WTC11 (cell line): ENCODE measurements at regions not wholly inside any gene's neighbourhood (a gene's known extent, or its start where the extent isn't known, plus 50 kb on each side); places are given as distances from the start of the nearest gene placed in this dataset.

Experiments
- CBFB ChIP-seq: sonication (generic); formaldehyde crosslinking; IDR thresholded peaks from 2 replicates; pipeline ENCODE4 v1.8.1; 2022; ENCODE audit warnings: mild to moderate bottlenecking, low read depth, missing genetic modification reagents
- CREB1 ChIP-seq: sonication (generic); formaldehyde crosslinking; IDR thresholded peaks from 2 replicates; pipeline ENCODE4 v1.8.0; 2023; ENCODE audit warnings: mild to moderate bottlenecking, missing genetic modification reagents
- ELF4 ChIP-seq: sonication (generic); formaldehyde crosslinking; IDR thresholded peaks from 2 replicates; pipeline ENCODE4 v1.8.1; 2022; ENCODE audit warnings: low read depth, mild to moderate bottlenecking, moderate library complexity, missing genetic modification reagents
- ESRRA ChIP-seq: sonication (generic); formaldehyde crosslinking; IDR thresholded peaks from 2 replicates; pipeline ENCODE4 v1.8.1; 2022; ENCODE audit warnings: mild to moderate bottlenecking, missing genetic modification reagents, borderline replicate concordance
- FOXP1 ChIP-seq: sonication (generic); formaldehyde crosslinking; IDR thresholded peaks from 2 replicates; pipeline ENCODE4 v1.8.0; 2022; ENCODE audit warnings: missing genetic modification reagents, mild to moderate bottlenecking, moderate library complexity, borderline replicate concordance
- NFYB ChIP-seq: sonication (generic); formaldehyde crosslinking; conservative IDR thresholded peaks from 2 replicates; pipeline ENCODE4 v1.8.0; 2022; ENCODE audit warnings: low read depth, missing genetic modification reagents
- SP1 ChIP-seq: sonication (generic); formaldehyde crosslinking; conservative IDR thresholded peaks from 2 replicates; pipeline ENCODE4 v1.8.1; 2022; ENCODE audit warnings: missing genetic modification reagents
- TCF7 ChIP-seq: sonication (generic); formaldehyde crosslinking; IDR thresholded peaks from 2 replicates; pipeline ENCODE4 v1.8.0; 2022; ENCODE audit warnings: mild to moderate bottlenecking, low read depth, missing genetic modification reagents, moderate library complexity
- ZNF263 ChIP-seq: sonication (generic); formaldehyde crosslinking; IDR thresholded peaks from 2 replicates; pipeline ENCODE4 v1.8.1; 2022; ENCODE audit warnings: low read depth, mild to moderate bottlenecking, moderate library complexity, missing genetic modification reagents
- TF ChIP-seq, protein P1 (sequence below): fragments of 200-600 bp; IDR thresholded peaks from 2 replicates; pipeline ENCODE4 v1.8.0; 2022; ENCODE audit warnings: antibody characterized with exemption
- TF ChIP-seq, protein P2 (sequence below): sonication (generic); formaldehyde crosslinking; IDR thresholded peaks from 2 replicates; pipeline ENCODE4 v1.8.0; 2022; ENCODE audit warnings: mild to moderate bottlenecking, missing genetic modification reagents
- TF ChIP-seq, protein P3 (sequence below): sonication (generic); formaldehyde crosslinking; IDR thresholded peaks from 2 replicates; pipeline ENCODE4 v1.8.0; 2022; ENCODE audit warnings: mild to moderate bottlenecking, missing genetic modification reagents
- TF ChIP-seq, protein P4 (sequence below): sonication (generic); formaldehyde crosslinking; IDR thresholded peaks from 2 replicates; pipeline ENCODE4 v1.8.1; 2023; ENCODE audit warnings: mild to moderate bottlenecking, missing genetic modification reagents, moderate library complexity

DNA sequence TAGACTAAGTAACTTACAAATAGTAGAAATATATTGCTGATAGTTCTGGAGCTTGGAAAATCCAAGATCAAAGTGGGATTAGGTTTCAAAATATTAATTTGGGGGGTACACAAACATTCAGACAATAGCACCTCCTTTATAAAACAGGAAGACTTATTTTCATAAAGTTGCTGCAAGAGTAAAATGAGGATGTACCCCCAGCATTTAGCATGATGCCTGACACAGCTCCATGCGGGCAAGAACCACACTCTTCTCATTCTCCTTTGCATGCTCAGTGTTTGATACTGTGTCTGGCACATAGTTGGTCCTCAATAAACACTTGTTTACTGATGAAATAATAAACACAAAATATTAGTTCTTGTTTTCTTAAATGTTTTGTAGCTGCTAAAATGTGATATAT lies 332.9 kb downstream of the TFAP2A start:
- TF ChIP-seq, protein P1, sequence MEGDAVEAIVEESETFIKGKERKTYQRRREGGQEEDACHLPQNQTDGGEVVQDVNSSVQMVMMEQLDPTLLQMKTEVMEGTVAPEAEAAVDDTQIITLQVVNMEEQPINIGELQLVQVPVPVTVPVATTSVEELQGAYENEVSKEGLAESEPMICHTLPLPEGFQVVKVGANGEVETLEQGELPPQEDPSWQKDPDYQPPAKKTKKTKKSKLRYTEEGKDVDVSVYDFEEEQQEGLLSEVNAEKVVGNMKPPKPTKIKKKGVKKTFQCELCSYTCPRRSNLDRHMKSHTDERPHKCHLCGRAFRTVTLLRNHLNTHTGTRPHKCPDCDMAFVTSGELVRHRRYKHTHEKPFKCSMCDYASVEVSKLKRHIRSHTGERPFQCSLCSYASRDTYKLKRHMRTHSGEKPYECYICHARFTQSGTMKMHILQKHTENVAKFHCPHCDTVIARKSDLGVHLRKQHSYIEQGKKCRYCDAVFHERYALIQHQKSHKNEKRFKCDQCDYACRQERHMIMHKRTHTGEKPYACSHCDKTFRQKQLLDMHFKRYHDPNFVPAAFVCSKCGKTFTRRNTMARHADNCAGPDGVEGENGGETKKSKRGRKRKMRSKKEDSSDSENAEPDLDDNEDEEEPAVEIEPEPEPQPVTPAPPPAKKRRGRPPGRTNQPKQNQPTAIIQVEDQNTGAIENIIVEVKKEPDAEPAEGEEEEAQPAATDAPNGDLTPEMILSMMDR: no peak
- TF ChIP-seq, protein P2, sequence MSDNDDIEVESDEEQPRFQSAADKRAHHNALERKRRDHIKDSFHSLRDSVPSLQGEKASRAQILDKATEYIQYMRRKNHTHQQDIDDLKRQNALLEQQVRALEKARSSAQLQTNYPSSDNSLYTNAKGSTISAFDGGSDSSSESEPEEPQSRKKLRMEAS (CRISPR knock-in tag): no peak
- TF ChIP-seq CBFB (no peak), FOXP1 (no peak), ESRRA (CRISPR knock-in tag) (no peak), TCF7 (CRISPR knock-in tag) (no peak), ZNF263 (no peak), CREB1 (CRISPR knock-in tag) (no peak), ELF4 (CRISPR knock-in tag) (no peak), SP1 (CRISPR knock-in tag) (no peak), NFYB (CRISPR knock-in tag) (no peak)
- TF ChIP-seq, protein P3, sequence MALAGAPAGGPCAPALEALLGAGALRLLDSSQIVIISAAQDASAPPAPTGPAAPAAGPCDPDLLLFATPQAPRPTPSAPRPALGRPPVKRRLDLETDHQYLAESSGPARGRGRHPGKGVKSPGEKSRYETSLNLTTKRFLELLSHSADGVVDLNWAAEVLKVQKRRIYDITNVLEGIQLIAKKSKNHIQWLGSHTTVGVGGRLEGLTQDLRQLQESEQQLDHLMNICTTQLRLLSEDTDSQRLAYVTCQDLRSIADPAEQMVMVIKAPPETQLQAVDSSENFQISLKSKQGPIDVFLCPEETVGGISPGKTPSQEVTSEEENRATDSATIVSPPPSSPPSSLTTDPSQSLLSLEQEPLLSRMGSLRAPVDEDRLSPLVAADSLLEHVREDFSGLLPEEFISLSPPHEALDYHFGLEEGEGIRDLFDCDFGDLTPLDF (CRISPR knock-in tag): no peak
- TF ChIP-seq, protein P4, sequence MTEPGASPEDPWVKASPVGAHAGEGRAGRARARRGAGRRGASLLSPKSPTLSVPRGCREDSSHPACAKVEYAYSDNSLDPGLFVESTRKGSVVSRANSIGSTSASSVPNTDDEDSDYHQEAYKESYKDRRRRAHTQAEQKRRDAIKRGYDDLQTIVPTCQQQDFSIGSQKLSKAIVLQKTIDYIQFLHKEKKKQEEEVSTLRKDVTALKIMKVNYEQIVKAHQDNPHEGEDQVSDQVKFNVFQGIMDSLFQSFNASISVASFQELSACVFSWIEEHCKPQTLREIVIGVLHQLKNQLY: no peak
